GM18502 (cell line): ENCODE measurements at regions not wholly inside any gene's neighbourhood (a gene's known extent, or its start where the extent isn't known, plus 50 kb on each side); places are given as distances from the start of the nearest gene placed in this dataset.

Source experiments
- ATAC-seq: cut with Tn5 transposase; IDR thresholded peaks from one replicate; pipeline ENCODE4 v1.9.1; 2021; ENCODE audit warnings: mild to moderate bottlenecking; ENCODE audit not compliant: unreplicated experiment, poor library complexity

DNA sequence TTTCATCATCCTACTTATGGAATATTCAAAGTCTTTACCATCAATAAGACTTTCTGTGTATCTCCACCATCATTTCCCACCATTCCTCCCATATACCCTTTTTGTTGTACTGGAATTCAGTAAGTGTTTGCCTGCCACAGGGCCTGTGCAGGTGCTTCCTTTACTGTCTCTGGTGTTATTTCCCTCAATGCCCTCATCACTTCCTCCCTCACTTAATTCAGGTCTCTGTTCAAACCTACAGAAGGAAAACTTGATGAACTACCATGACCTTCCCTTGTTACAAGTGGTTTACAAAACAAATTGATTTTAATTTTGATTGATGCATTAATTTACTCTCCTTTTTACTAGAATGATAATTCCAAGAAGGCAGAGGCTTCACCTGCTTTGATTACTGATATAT lies 159.5 kb upstream of the FAT4 start:
- ATAC-seq, result no peak

DNA sequence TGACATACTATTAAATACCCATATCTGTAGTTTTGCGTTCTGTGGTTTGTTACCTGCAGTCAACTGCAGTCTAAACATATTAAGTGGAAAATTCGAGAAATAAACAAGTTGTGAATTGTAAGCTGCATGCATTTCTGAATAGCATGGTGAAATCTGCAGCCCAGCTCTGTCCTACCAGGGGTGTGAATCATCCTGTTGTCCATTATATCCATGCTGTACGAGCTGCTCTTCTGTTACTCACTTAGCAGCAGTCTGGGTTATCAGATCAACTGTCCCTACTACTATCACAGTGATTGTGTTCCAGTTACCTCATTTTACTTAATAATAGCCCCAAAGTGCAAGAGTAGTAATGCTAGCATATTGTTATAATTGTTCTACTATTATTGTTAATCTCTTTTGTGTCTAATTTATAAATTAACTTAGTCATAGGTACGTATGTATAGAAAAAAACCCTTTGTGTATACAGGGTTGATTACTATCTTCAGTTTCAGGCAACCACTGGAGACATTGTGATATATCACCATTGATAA lies 173.7 kb upstream of the FAT4 start:
- ATAC-seq, result no peak

- no peak for ATAC-seq
Measured at GRCh38 chr4:125135652-125136051, 179.1 kb upstream of the FAT4 start.

DNA sequence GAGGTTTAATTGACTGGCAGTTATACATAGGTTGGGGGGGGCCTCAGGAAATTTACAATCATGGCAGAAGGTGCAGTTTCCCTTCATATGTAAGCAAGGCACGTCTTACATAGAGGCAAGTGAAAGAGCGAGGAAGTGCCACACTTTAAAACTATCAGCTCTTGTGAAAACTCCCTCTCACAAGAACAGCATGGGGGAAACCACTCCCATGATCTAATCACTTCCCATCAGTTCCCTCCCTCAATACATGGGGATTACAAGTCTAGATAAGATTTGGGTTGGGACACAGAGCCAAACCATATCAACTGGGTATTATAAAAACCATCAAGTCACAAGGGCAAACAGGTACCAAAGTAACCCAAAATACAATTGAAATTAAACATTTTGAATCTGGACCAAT lies 182.0 kb upstream of the FAT4 start:
- no peak for ATAC-seq

- ATAC-seq, result no peak
Measured at GRCh38 chr4:125131891-125132680, 182.7 kb upstream of the FAT4 start.

DNA sequence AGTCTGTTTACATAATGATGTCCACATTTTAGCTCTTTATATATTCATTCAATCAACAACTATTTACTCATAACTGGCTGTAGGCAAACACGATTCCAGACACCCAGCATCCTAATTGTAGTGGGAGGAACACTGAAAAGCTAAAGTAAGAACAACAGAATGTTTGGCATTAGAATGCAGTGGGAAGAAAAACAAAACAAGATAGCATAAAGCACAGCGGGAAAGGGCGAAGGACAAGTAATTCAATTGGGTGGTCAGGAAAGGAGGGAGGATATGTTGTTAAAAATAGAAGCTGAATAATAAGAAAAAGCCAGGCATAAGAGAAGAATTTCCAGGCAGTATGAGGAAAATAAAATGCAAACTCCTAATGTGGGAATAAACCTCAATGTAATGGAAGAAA lies 189.5 kb upstream of the FAT4 start:
- ATAC-seq, result no peak

GRCh38 chr4:125123570-125124109 lies 191.1 kb upstream of the FAT4 start:
- ATAC-seq, result no peak

DNA sequence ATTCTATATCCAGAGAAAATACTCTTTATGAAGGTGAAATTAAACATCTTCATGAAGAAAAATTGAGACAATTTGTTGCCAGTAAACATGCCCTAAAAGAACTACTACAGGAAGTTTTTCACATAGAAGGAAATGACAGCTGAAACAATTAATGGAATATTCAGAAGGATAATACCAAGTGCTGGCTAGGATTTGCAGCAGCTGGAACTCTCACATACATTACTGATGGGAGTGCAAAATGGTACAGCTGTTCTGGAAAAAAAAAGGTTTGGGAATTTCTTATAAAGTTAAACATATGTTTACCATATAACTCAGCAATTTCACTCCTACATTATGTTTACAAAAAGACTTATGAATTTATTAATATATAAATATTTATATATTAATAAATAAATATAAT lies 193.2 kb upstream of the FAT4 start:
- ATAC-seq, result no peak

GRCh38 chr4:125116431-125116830 lies 198.3 kb upstream of the FAT4 start:
- ATAC-seq, result no peak

DNA sequence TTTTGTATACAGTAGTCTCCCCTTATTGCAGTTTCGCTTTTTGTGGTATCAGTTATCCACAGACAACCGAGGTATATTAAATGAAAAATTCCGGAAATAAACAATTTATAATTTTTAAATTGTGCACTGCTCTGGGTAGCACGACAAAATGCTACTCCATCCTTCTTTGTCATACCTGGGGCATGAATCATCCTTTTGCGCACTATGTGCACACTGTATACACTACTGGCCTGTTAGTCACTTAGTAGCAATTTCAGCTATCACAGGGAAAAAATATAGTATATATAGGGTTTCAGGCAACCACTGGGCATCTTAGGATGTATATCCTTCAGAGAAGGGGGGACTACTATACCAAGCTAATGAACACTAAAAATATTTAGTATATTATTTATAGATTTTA lies 198.8 kb upstream of the FAT4 start:
- ATAC-seq, result no peak

GRCh38 chr4:125115476-125115875 lies 199.3 kb upstream of the FAT4 start:
- ATAC-seq, result no peak

GRCh38 chr4:125112536-125112935 lies 202.2 kb upstream of the FAT4 start:
- no peak for ATAC-seq

- no peak for ATAC-seq
Measured at GRCh38 chr4:125111323-125111722, 203.4 kb upstream of the FAT4 start.

DNA sequence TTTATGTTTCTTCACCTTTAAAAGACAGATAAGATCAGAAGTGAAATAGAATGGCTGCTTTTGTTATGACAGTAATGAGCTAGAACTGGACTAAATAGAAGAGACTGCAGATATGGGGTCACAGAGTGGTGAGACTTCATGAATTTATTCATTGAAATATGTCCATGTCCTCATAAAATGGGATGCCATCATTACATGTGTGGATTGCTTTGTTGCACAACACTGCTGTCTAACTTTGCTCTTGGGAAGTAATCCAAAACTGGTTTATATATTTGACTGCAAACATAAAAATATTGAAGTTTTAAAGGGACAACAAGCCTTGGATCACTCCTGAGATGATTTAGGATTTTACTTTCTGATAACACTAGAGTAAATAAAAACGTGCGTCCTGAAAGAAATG lies 209.2 kb upstream of the FAT4 start:
- no peak for ATAC-seq

DNA sequence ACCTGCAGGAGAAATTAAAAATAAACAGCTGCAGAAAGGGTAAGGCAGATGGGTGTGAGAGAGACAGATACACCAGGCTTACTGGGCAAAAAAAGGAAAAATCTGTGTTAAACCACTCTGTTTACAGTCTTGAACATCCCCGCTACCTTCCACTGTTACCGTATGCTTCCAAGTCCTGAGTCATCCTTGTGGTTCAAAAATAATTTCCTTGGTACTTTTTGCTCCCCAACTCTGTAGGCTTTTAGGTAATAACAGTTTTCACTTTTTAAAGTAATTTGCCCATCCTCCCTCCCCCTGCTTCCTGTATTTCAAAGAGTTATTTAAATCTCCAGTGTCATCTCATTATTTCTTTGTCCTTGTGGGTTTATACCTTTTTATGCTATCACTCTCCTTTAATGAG lies 210.1 kb upstream of the FAT4 start:
- no peak for ATAC-seq

GRCh38 chr4:125101719-125102118 lies 213.0 kb upstream of the FAT4 start:
- no peak for ATAC-seq

- ATAC-seq, result no peak
Measured at GRCh38 chr4:125097729-125098128, 217.0 kb upstream of the FAT4 start.

DNA sequence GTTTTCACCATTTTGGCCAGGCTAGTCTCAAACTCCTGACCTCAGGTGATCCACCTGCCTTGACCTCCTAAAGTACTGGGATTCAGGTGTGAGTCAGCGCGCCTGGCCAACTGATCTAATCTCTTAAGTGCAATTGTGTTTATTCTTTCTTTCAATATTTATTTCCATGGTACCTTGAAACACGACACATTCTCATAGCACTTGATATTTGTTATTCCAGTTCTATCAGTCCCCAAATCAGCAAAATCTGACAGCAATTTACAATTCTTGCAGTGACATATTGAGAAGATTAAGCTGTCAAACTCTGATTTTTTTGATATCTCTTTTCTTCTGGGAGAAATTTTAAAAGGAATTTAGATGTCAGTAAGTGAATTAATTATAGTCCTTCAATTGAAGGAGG lies 218.1 kb upstream of the FAT4 start:
- ATAC-seq, result no peak

- no peak for ATAC-seq
Measured at GRCh38 chr4:125091541-125091940, 223.2 kb upstream of the FAT4 start.

DNA sequence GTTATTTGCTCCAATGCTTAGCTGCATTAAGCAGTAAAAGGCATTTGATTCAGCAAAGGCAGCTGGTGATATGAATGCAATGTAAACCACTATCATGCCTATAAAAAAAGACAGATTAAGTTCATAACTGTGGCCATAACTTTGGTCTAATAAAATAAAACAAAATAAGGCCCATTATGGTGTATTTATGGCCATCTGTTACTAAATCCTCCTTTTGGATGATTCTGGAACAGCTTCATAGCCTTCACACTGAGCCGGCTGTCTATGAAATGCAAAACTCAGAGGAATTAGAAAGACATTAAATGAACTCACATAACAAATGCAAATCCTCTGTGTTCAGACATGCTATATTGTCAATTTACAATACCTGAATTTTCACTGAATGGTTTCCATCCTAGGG lies 223.7 kb upstream of the FAT4 start:
- no peak for ATAC-seq

DNA sequence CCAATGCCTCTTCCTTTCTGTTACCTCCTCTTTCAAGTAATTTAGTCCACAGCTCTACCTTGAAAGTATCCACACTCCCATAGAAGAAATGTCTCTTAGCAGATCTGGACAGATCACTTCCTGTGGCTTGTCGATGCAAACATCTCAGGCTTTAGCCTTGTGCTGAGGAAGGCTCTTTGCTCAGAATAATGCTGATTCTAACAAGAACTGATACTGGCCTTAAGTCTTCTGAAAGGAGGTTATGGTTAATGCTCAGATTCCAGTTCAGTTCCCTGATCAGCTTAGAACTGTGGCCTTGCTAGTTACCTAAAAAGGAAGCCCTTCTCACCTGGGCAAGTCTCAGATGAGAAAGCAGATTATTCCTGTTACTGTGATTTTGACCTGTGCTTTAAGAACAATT lies 230.1 kb upstream of the FAT4 start:
- ATAC-seq, result no peak
